GM23248 (cell line): ENCODE measurements at regions not wholly inside any gene's neighbourhood (a gene's known extent, or its start where the extent isn't known, plus 50 kb on each side); places are given as distances from the start of the nearest gene placed in this dataset.

Source experiments
- EZH2 ChIP-seq: fragments of 200-600 bp; sonication (generic); IDR thresholded peaks from 2 replicates; pipeline ENCODE4 v1.6.1; 2018; ENCODE audit warnings: antibody characterized with exemption, mild to moderate bottlenecking; ENCODE audit not compliant: insufficient read depth, poor library complexity, severe bottlenecking
- EZH2phosphoT487 ChIP-seq: fragments of 200-600 bp; sonication (generic); IDR thresholded peaks from 2 replicates; pipeline ENCODE4 v1.6.1; 2018; ENCODE audit warnings: antibody characterized with exemption, moderate library complexity, mild to moderate bottlenecking, low read depth; ENCODE audit not compliant: insufficient read depth

DNA sequence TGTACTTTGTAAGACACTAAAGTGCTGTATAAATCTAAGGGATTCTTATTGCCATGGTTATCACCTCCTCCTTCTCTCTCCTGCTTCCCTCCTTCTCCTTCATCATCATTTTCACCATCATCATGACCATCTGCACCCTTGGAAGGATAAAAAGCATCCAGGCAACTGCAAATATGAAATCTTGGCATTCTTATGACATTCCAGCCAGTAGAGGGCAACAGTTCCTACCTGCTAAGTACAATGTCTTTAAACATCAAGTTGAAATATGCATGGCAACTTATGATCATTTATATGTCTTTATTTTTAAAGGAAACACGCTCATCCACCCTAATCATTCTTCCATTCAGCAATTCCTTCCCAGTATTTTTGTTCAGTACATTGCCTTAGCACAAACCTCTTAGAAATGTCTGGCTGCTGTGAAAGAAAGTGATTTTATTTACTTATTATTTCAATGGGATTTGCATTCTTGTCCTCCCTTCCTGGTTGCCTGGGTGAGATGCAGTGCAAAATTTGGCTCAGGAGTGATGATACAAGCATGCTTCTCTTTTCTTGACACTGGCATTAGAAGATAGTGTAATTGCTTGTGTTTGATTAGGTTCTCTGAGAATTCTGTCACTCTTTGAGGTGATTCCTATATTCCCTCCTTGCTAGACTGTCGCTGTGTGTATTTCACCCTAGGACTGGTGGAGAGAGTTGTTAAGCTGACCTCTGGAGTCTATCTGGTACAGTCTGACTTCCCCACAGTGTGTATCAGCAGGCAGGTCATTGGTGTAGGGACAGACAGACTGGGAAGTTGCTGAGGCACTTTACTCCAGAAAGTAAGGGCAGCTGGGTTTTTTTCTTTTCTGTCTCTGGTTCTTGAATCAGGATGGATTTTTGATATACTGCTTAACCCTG, 188.5 kb upstream of the BMPER start:
- no peak for TF ChIP-seq EZH2
- TF ChIP-seq EZH2phosphoT487, result no peak
